IMR-90 (cell line): ENCODE measurements at regions not wholly inside any gene's neighbourhood (a gene's known extent, or its start where the extent isn't known, plus 50 kb on each side); places are given as distances from the start of the nearest gene placed in this dataset.

Experiments
- BHLHE40 ChIP-seq: fragments of 150-350 bp; IDR thresholded peaks from 2 replicates; pipeline ENCODE4 v1.6.1; 2016; ENCODE audit warnings: mild to moderate bottlenecking, low read depth, low read length
- MAFK ChIP-seq: IDR thresholded peaks from 2 replicates; pipeline ENCODE4 v1.6.1; 2012; ENCODE audit warnings: low read depth, low read length, improper control_type of control experiment
- POLR2A ChIP-seq: IDR thresholded peaks from 2 replicates; pipeline ENCODE4 v1.6.1; 2012; ENCODE audit warnings: mild to moderate bottlenecking, low read depth, low read length
- RCOR1 ChIP-seq: IDR thresholded peaks from 2 replicates; pipeline ENCODE4 v1.6.1; 2012; ENCODE audit warnings: mild to moderate bottlenecking, low read length, improper control_type of control experiment; ENCODE audit not compliant: insufficient replicate concordance
- RFX5 ChIP-seq: IDR thresholded peaks from 2 replicates; pipeline ENCODE4 v1.8.0; 2012; ENCODE audit warnings: low read depth, mild to moderate bottlenecking, low read length, moderate library complexity
- SMC3 ChIP-seq: fragments of 150-350 bp; IDR thresholded peaks from 2 replicates; pipeline ENCODE4 v1.6.1; 2016; ENCODE audit warnings: low read depth, mild to moderate bottlenecking, antibody characterized with exemption, low read length, moderate library complexity
- TF ChIP-seq, protein P1 (sequence below): conservative IDR thresholded peaks from 2 replicates; pipeline ENCODE4 v1.5.1; 2012; ENCODE audit warnings: mild to moderate bottlenecking, low read depth, low read length, improper control_type of control experiment
- TF ChIP-seq, protein P2 (sequence below): fragments of 150-350 bp; IDR thresholded peaks from 2 replicates; pipeline ENCODE4 v1.6.1; 2017; ENCODE audit warnings: mild to moderate bottlenecking, antibody characterized with exemption, low read length, low read depth

DNA sequence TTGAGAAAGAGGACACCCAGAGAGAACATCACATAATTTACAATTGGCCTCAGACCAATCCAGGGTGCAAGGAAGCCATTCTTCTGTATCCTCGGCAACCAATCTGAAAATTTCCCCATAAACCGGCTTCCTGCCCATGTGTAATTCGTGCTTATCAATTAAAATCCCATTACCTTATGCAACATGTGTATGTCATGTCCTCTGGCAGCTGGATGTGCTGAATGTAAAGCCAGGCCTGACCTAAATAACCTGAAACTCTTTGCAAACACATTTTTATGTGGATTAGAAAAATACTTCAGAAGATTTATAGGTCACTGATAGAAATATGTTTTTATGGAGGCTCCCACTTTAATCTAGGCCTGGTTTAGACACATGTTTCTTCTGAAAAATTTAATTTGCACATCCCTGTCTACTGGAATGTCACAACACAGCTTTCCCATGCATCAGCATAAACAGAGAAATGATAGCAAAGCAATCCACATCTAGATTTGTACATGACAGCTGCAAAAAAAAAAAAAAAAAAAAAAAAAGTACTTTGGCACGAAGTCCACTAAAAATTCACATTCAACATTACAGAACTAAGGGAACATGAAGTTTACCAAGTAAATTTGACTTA is 69.4 kb upstream of the SAMSN1 start:
- TF ChIP-seq, protein P1, sequence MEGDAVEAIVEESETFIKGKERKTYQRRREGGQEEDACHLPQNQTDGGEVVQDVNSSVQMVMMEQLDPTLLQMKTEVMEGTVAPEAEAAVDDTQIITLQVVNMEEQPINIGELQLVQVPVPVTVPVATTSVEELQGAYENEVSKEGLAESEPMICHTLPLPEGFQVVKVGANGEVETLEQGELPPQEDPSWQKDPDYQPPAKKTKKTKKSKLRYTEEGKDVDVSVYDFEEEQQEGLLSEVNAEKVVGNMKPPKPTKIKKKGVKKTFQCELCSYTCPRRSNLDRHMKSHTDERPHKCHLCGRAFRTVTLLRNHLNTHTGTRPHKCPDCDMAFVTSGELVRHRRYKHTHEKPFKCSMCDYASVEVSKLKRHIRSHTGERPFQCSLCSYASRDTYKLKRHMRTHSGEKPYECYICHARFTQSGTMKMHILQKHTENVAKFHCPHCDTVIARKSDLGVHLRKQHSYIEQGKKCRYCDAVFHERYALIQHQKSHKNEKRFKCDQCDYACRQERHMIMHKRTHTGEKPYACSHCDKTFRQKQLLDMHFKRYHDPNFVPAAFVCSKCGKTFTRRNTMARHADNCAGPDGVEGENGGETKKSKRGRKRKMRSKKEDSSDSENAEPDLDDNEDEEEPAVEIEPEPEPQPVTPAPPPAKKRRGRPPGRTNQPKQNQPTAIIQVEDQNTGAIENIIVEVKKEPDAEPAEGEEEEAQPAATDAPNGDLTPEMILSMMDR, result no peak
- no peak for TF ChIP-seq POLR2A
- no peak for TF ChIP-seq RFX5
- TF ChIP-seq RCOR1, result no peak
- TF ChIP-seq MAFK, result no peak
- TF ChIP-seq SMC3, result no peak
- TF ChIP-seq BHLHE40, result no peak
- TF ChIP-seq, protein P2, sequence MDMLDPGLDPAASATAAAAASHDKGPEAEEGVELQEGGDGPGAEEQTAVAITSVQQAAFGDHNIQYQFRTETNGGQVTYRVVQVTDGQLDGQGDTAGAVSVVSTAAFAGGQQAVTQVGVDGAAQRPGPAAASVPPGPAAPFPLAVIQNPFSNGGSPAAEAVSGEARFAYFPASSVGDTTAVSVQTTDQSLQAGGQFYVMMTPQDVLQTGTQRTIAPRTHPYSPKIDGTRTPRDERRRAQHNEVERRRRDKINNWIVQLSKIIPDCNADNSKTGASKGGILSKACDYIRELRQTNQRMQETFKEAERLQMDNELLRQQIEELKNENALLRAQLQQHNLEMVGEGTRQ, result no peak
